Peyer's patch (tissue), 4 donors: ENCODE measurements at regions not wholly inside any gene's neighbourhood (a gene's known extent, or its start where the extent isn't known, plus 50 kb on each side); places are given as distances from the start of the nearest gene placed in this dataset.

Experiments used
- DNase-seq, 3 donors: peaks; one replicate each; pipeline ENCODE4 v3.0.0-alpha.2; 2017 to 2019
- H3K27ac ChIP-seq, 4 donors: fragments of 200-600 bp; sonication (generic); one replicate each; pipeline ENCODE4 v1.5.1; 2016 to 2019
- H3K27me3 ChIP-seq, 2 donors: fragments of 200-600 bp; sonication (generic); one replicate each; pipeline ENCODE4 v1.5.1; 2019
- H3K36me3 ChIP-seq, 3 donors: fragments of 200-600 bp; sonication (generic); one replicate each; pipeline ENCODE4 v1.5.1; 2016 to 2019
- H3K4me1 ChIP-seq, 4 donors: fragments of 200-600 bp; sonication (generic); one replicate each; pipeline ENCODE4 v1.5.1; 2016 to 2019
- H3K4me3 ChIP-seq, 4 donors: fragments of 200-600 bp; sonication (generic); 1 replicate in 3 of 4; 2 replicates in 1 of 4; pipeline ENCODE4 v1.5.1; 2016 to 2019; ENCODE audit warnings: mild to moderate bottlenecking in 1 of 4
- H3K9me3 ChIP-seq, 4 donors: fragments of 200-600 bp; sonication (generic); one replicate each; pipeline ENCODE4 v1.5.1; 2016 to 2019; ENCODE audit warnings: mild to moderate bottlenecking in 1 of 4
- POLR2A ChIP-seq, 2 donors: fragments of 450-650 bp; IDR thresholded peaks; one replicate each; pipeline ENCODE4 v1.5.1; 2017; ENCODE audit warnings: antibody characterized with exemption in 2 of 2, mild to moderate bottlenecking in 2 of 2, moderate library complexity in 2 of 2
- TF ChIP-seq, protein P1 (sequence below), 6 experiments: fragments of 450-650 bp in 4 of 6; fragments of 200-600 bp in 2 of 6; sonication (generic) in 1 of 6; IDR thresholded peaks; one replicate each; pipeline ENCODE4 v1.5.1; 2017 to 2019; ENCODE audit warnings: antibody characterized with exemption in 6 of 6, mild to moderate bottlenecking in 3 of 6, moderate library complexity in 1 of 6

- TF ChIP-seq, protein P1, sequence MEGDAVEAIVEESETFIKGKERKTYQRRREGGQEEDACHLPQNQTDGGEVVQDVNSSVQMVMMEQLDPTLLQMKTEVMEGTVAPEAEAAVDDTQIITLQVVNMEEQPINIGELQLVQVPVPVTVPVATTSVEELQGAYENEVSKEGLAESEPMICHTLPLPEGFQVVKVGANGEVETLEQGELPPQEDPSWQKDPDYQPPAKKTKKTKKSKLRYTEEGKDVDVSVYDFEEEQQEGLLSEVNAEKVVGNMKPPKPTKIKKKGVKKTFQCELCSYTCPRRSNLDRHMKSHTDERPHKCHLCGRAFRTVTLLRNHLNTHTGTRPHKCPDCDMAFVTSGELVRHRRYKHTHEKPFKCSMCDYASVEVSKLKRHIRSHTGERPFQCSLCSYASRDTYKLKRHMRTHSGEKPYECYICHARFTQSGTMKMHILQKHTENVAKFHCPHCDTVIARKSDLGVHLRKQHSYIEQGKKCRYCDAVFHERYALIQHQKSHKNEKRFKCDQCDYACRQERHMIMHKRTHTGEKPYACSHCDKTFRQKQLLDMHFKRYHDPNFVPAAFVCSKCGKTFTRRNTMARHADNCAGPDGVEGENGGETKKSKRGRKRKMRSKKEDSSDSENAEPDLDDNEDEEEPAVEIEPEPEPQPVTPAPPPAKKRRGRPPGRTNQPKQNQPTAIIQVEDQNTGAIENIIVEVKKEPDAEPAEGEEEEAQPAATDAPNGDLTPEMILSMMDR (IDR thresholded peaks at IDR 0.05): no peak
- TF ChIP-seq POLR2A (IDR thresholded peaks at IDR 0.05): no peak
These were observed 232.5 kb downstream of the SUDS3 start for GRCh38 chr12:118608770-118609344.

DNA sequence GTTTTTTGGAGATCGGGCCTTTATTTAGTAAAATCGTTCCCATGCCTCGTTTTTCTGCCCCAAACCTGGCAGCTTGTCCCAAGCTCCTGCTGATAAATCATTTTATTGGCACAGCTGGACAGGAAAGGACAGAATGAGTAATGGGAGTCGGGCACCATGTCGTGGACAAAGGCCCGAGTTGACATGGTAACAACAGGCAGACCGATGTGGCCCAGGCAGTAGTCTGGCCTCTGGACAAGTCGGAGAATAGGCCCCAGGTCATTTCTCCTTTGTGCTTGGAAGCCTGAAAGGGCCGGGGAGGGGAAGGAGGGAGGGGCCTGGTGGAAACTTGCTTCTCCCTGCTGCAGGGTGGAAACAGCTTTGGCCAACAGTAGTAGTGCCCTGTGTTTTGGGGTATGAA lies 234.9 kb downstream of the SUDS3 start:
- H3K27ac ChIP-seq: no peak overlapping the region
- DNase-seq: no peak
- TF ChIP-seq POLR2A (IDR thresholded peaks at IDR 0.05): no peak

More at GRCh38 chr12:118608770-118609344, 232.5 kb downstream of the SUDS3 start:
- no peaks in the 10 kb centered on the region for H3K36me3 ChIP-seq
- no peak overlapping the region for H3K4me3 ChIP-seq
- no peaks in the 10 kb centered on the region for H3K27me3 ChIP-seq
- H3K4me1 ChIP-seq: no peaks in the 10 kb centered on the region
- H3K9me3 ChIP-seq: no peaks in the 10 kb centered on the region
- H3K27ac ChIP-seq: no peak overlapping the region
- DNase-seq: no peak

GRCh38 chr12:118611770-118612169 lies 235.4 kb downstream of the SUDS3 start:
- TF ChIP-seq POLR2A (IDR thresholded peaks at IDR 0.05): no peak
- TF ChIP-seq, protein P1 (IDR thresholded peaks at IDR 0.05): no peak
- DNase-seq: no peak
- H3K27ac ChIP-seq: no peak overlapping the region
- H3K27me3 ChIP-seq: no peaks in the 10 kb centered on the region
- no peak overlapping the region for H3K4me3 ChIP-seq
- no peaks in the 10 kb centered on the region for H3K4me1 ChIP-seq
- no peaks in the 10 kb centered on the region for H3K36me3 ChIP-seq
- H3K9me3 ChIP-seq: no peaks in the 10 kb centered on the region

More for the DNA sequence above, 234.9 kb downstream of the SUDS3 start:
- Histone ChIP-seq H3K27me3 (no peaks in the 10 kb centered on the region), H3K4me1 (no peaks in the 10 kb centered on the region), H3K4me3 (no peak overlapping the region), H3K36me3 (no peaks in the 10 kb centered on the region), H3K9me3 (no peaks in the 10 kb centered on the region)

DNA sequence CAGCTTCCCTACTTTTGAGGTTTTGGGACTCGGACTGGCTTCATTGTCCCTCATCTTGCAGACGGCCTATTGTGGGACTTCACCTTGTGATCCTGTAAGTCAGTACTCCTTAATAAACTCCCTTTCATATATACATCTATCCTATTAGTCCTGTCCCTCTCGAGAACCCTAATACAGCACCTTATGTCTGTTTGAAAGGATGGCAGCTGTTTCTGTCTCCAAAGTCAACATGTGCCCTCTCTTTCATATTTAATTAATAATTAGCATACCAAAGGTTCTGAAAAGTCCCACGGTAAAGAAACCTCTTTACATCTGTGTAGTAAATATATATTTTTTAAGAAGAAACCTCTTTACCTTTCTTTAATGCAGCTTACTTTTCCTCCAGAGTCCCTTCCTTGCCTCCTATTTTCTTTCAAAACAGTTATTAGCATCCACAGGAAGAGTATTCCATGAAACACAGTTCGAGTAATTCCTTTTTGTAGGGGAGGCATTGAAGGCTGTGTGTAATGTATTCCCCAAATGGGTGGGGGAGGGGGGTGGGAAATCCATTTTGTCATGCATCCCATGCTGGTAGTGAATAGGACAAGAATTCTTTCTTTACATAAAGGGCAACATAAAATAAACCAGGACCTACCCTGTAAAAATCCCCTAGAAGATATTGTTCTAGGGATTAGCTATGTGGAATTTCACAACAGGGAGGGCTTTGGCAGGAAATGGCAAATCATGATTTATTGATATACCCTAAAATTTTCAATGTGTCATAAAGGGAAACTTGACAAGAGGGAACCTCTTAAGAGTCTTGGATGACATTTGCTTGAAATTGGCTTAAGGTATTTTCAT lies 241.5 kb downstream of the SUDS3 start:
- H3K27me3 ChIP-seq: no peaks in the 10 kb centered on the region
- H3K4me3 ChIP-seq: no peak overlapping the region
- no peaks in the 10 kb centered on the region for H3K9me3 ChIP-seq
- no peaks in the 10 kb centered on the region for H3K4me1 ChIP-seq
- no peaks in the 10 kb centered on the region for H3K36me3 ChIP-seq
- no peak for TF ChIP-seq POLR2A (IDR thresholded peaks at IDR 0.05)
- TF ChIP-seq, protein P1 (IDR thresholded peaks at IDR 0.05): no peak
- H3K27ac ChIP-seq: no peak overlapping the region
- DNase-seq: no peak

DNA sequence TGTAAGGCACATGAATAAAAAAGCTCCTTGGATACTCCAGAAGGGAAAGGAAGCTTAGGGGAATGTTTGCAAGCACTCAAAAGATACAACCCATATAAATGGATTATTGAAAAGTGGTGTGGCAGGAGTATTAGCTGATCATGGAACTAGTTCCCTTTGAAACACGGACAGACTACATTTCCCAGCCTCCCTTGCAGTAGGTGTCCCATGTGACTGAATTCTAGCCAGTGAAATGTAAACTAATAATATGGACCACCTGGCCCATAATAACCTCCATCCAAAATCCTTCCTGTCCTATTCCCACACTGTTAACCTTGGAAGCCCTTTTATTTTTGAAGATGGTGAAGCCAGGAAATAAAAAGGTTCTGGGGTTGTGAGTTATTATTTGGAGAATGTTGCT lies 242.3 kb downstream of the SUDS3 start:
- H3K4me1 ChIP-seq: no peaks in the 10 kb centered on the region
- H3K27me3 ChIP-seq: no peaks in the 10 kb centered on the region
- no peaks in the 10 kb centered on the region for H3K9me3 ChIP-seq
- H3K4me3 ChIP-seq: no peak overlapping the region
- DNase-seq: no peak
- H3K36me3 ChIP-seq: no peaks in the 10 kb centered on the region
- H3K27ac ChIP-seq: no peak overlapping the region
- TF ChIP-seq, protein P1 (IDR thresholded peaks at IDR 0.05): no peak
- no peak for TF ChIP-seq POLR2A (IDR thresholded peaks at IDR 0.05)

DNA sequence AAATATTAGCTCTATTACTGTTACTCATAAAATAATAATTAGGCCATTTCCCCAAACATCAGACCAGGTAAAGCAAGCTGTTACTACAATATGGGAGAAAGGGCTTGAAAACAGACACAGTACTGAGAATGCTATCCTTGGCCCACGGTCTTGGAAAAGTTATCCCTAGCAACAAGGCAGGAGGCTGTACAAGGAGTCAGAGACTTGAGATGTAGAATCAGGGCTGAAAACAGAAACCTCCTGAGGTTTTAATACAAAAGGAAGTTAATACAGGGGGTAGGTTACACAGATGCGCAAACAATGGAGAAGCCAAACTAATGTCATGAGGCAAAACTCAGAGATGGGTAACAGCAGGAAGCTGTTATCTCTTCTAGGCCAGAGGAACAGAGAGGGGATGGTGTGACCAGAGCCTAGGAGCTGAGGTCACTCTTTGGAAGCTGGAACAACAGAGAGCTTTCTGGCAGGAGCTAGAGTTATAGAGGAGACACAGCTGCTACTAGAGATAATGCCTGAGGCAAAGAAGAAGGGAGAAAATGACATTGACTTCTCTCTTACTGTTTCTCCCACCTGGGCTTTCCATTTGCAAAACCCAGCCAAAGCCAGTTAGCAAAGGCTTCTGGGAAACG lies 248.8 kb downstream of the SUDS3 start:
- Histone ChIP-seq H3K36me3 (no peaks in the 10 kb centered on the region), H3K4me3 (no peak overlapping the region), H3K9me3 (no peaks in the 10 kb centered on the region), H3K27ac (no peak overlapping the region), H3K27me3 (no peaks in the 10 kb centered on the region), H3K4me1 (no peaks in the 10 kb centered on the region)
- DNase-seq: no peak
- TF ChIP-seq POLR2A (IDR thresholded peaks at IDR 0.05): no peak
- TF ChIP-seq, protein P1 (IDR thresholded peaks at IDR 0.05): no peak
